Muscle of back (tissue), 3 donors: ENCODE measurements at regions not wholly inside any gene's neighbourhood (a gene's known extent, or its start where the extent isn't known, plus 50 kb on each side); places are given as distances from the start of the nearest gene placed in this dataset.
A peak's percentile ranks its signal among the peaks of the same experiment; 100 is the strongest.
"Not testable (repeated sequence)": the region's sequence is repeated elsewhere in the genome, so short reads cannot be mapped to it uniquely, and the experiment has no call there.

ENCODE experiments used
- DNase-seq, 3 donors: peaks; one replicate each; pipeline versions ENCODE4 v3.0.0 to v3.0.0-alpha.2; 2013

- DNase-seq = no peak
Observed at GRCh38 chr11:89545691-89546090, 54.5 kb upstream of the NOX4 start.

GRCh38 chr11:89555781-89556180, 64.6 kb upstream of the NOX4 start:
- not testable (repeated sequence) for DNase-seq

- DNase-seq = peak; percentile 34 to 79 (median 59)
Observed at GRCh38 chr11:89556731-89557707, 65.8 kb upstream of the NOX4 start.

GRCh38 chr11:89560598-89560997, 69.4 kb upstream of the NOX4 start:
- DNase-seq = not testable (repeated sequence)

GRCh38 chr11:89562731-89563130, 71.6 kb upstream of the NOX4 start:
- not testable (repeated sequence) for DNase-seq

GRCh38 chr11:89566972-89567371, 75.8 kb upstream of the NOX4 start:
- DNase-seq = no peak

- DNase-seq = not testable (repeated sequence)
Observed at GRCh38 chr11:89569387-89569786, 78.2 kb upstream of the NOX4 start.

- not testable (repeated sequence) for DNase-seq
Observed at GRCh38 chr11:89571706-89572105, 80.5 kb upstream of the NOX4 start.

GRCh38 chr11:89575846-89576245, 84.7 kb upstream of the NOX4 start:
- DNase-seq = not testable (repeated sequence)

GRCh38 chr11:89577428-89577827, 86.3 kb upstream of the NOX4 start:
- DNase-seq = not testable (repeated sequence)

- DNase-seq = no peak
Observed at GRCh38 chr11:89583580-89583979, 92.4 kb upstream of the NOX4 start.

GRCh38 chr11:89585046-89585445, 93.9 kb upstream of the NOX4 start:
- DNase-seq = not testable (repeated sequence)

- not testable (repeated sequence) for DNase-seq
Observed at GRCh38 chr11:89585471-89585870, 94.3 kb upstream of the NOX4 start.

GRCh38 chr11:89589413-89589812, 98.2 kb upstream of the NOX4 start:
- not testable (repeated sequence) for DNase-seq

- DNase-seq = peak in 1 of 3 donors; percentile 14
Observed at GRCh38 chr11:89590008-89590632, 98.9 kb upstream of the NOX4 start.

- not testable (repeated sequence) for DNase-seq
Observed at GRCh38 chr11:89601263-89601662, 108.8 kb upstream of the TRIM77 start.

- DNase-seq = no peak
Observed at GRCh38 chr11:89604281-89604680, 105.8 kb upstream of the TRIM77 start.

GRCh38 chr11:89606845-89607244, 103.3 kb upstream of the TRIM77 start:
- not testable (repeated sequence) for DNase-seq

GRCh38 chr11:89607497-89607896, 102.6 kb upstream of the TRIM77 start:
- DNase-seq = not testable (repeated sequence)

GRCh38 chr11:89608234-89608966, 101.7 kb upstream of the TRIM77 start:
- no peak for DNase-seq

GRCh38 chr11:89612096-89612495, 98.0 kb upstream of the TRIM77 start:
- DNase-seq = no peak

GRCh38 chr11:89613911-89614310, 96.2 kb upstream of the TRIM77 start:
- no peak for DNase-seq
